ENCODE measurements at regions not wholly inside any gene's neighbourhood (a gene's known extent, or its start where the extent isn't known, plus 50 kb on each side); places are given as distances from the start of the nearest gene placed in this dataset.

- H2AFZ ChIP-seq = no peak overlapping the region
- intact Hi-C loops (cut with micrococcal nuclease; ENCODE audit: unreplicated experiment) = no loop called here
- no peaks in the 10 kb centered on the region for H3F3A ChIP-seq (ENCODE audit: insufficient read depth, low read depth)
- no peak overlapping the region for H3K4me2 ChIP-seq
- POLR2A ChIA-PET (ENCODE audit: unreplicated experiment) = no interaction called here
- no peaks in the 10 kb centered on the region for H3K9me3 ChIP-seq (ENCODE audit: insufficient read depth, low read depth)
- H3K27me3 ChIP-seq (ENCODE audit: insufficient read depth, low read depth) = no peaks in the 10 kb centered on the region
- no peaks in the 10 kb centered on the region for H3K9me2 ChIP-seq (ENCODE audit: insufficient read depth)
- no peaks in the 10 kb centered on the region for H3K4me1 ChIP-seq (replicated peaks; ENCODE audit: insufficient read depth)
- BruUV-seq (replicated peaks) = no TSS peak
- CTCF ChIA-PET = no interaction called here
- TF ChIP-seq, protein P1, sequence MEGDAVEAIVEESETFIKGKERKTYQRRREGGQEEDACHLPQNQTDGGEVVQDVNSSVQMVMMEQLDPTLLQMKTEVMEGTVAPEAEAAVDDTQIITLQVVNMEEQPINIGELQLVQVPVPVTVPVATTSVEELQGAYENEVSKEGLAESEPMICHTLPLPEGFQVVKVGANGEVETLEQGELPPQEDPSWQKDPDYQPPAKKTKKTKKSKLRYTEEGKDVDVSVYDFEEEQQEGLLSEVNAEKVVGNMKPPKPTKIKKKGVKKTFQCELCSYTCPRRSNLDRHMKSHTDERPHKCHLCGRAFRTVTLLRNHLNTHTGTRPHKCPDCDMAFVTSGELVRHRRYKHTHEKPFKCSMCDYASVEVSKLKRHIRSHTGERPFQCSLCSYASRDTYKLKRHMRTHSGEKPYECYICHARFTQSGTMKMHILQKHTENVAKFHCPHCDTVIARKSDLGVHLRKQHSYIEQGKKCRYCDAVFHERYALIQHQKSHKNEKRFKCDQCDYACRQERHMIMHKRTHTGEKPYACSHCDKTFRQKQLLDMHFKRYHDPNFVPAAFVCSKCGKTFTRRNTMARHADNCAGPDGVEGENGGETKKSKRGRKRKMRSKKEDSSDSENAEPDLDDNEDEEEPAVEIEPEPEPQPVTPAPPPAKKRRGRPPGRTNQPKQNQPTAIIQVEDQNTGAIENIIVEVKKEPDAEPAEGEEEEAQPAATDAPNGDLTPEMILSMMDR (conservative IDR thresholded peaks at IDR 0.05) = no peak
- H3K27ac ChIP-seq = no peak overlapping the region
- no peak overlapping the region for H3K4me3 ChIP-seq
- H3K36me3 ChIP-seq (ENCODE audit: low read depth) = no peaks in the 10 kb centered on the region
- DNase-seq = peak in 1 of 2 experiments; percentile 4
- no peaks in the 10 kb centered on the region for H4K20me1 ChIP-seq (ENCODE audit: insufficient read depth)
- H3K79me2 ChIP-seq (ENCODE audit: low read depth) = no peaks in the 10 kb centered on the region
Measured at GRCh38 chr2:150046211-150046610, 441.3 kb downstream of the RND3 start.

DNA sequence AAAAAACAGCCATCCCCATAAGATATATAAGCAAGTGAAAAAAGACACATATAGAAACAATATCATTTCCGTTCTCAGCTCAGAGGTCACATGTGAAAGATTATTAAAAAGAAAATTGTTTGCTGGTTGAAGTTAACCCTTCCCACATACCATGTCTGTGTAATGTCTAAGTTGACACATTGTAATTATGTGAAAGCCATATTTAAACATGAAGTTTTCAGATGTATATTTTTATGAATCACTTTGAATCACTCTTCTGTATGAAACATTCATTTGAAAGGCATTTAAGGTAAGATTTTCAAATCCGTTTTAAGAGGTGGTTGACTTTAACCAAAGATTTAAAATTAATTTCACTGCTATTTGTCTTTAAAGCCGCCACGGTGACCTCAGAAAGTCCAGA is 441.9 kb downstream of the RND3 start:
- H3K9me3 ChIP-seq (ENCODE audit: insufficient read depth, low read depth) = no peaks in the 10 kb centered on the region
- ChIA-PET CTCF (no interaction called here), POLR2A (ENCODE audit: unreplicated experiment) (no interaction called here)
- DNase-seq = no peak
- no peaks in the 10 kb centered on the region for H3K79me2 ChIP-seq (ENCODE audit: low read depth)
- no peak overlapping the region for H2AFZ ChIP-seq
- no peaks in the 10 kb centered on the region for H3K36me3 ChIP-seq (ENCODE audit: low read depth)
- H3K4me1 ChIP-seq (replicated peaks; ENCODE audit: insufficient read depth) = no peaks in the 10 kb centered on the region
- no peak overlapping the region for H3K4me3 ChIP-seq
- no peaks in the 10 kb centered on the region for H3F3A ChIP-seq (ENCODE audit: insufficient read depth, low read depth)
- no peaks in the 10 kb centered on the region for H3K27me3 ChIP-seq (ENCODE audit: insufficient read depth, low read depth)
- no peak overlapping the region for H3K4me2 ChIP-seq
- no peak for TF ChIP-seq EZH2 (IDR thresholded peaks at IDR 0.05; ENCODE audit: low read depth)
- TF ChIP-seq, protein P1 (conservative IDR thresholded peaks at IDR 0.05) = no peak
- intact Hi-C loops (cut with micrococcal nuclease; ENCODE audit: unreplicated experiment) = no loop called here
- H3K27ac ChIP-seq = no peak overlapping the region
- H4K20me1 ChIP-seq (ENCODE audit: insufficient read depth) = no peaks in the 10 kb centered on the region
- no TSS peak for BruUV-seq (replicated peaks)
- no peaks in the 10 kb centered on the region for H3K9me2 ChIP-seq (ENCODE audit: insufficient read depth)

GRCh38 chr2:150043172-150043500 is 444.3 kb downstream of the RND3 start:
- TF ChIP-seq, protein P1 (conservative IDR thresholded peaks at IDR 0.05) = no peak
- TF ChIP-seq EZH2 (IDR thresholded peaks at IDR 0.05; ENCODE audit: low read depth) = no peak
- Histone ChIP-seq H3K27me3 (ENCODE audit: insufficient read depth, low read depth) (no peaks in the 10 kb centered on the region), H3K36me3 (ENCODE audit: low read depth) (no peaks in the 10 kb centered on the region), H4K20me1 (ENCODE audit: insufficient read depth) (no peaks in the 10 kb centered on the region), H3K79me2 (ENCODE audit: low read depth) (no peaks in the 10 kb centered on the region), H3F3A (ENCODE audit: insufficient read depth, low read depth) (no peaks in the 10 kb centered on the region), H3K4me1 (replicated peaks; ENCODE audit: insufficient read depth) (no peaks in the 10 kb centered on the region), H3K27ac (no peak overlapping the region), H3K4me3 (no peak overlapping the region), H3K9me3 (ENCODE audit: insufficient read depth, low read depth) (no peaks in the 10 kb centered on the region), H3K9me2 (ENCODE audit: insufficient read depth) (no peaks in the 10 kb centered on the region), H2AFZ (no peak overlapping the region), H3K4me2 (no peak overlapping the region)
- DNase-seq = no peak
- intact Hi-C loops (cut with micrococcal nuclease; ENCODE audit: unreplicated experiment) = no loop called here
- no TSS peak for BruUV-seq (replicated peaks)
- POLR2A ChIA-PET (ENCODE audit: unreplicated experiment) = no interaction called here
- CTCF ChIA-PET = no interaction called here

Data from PC-9 (cell line).